ENCODE measurements at regions not wholly inside any gene's neighbourhood (a gene's known extent, or its start where the extent isn't known, plus 50 kb on each side); places are given as distances from the start of the nearest gene placed in this dataset.
"Not testable (repeated sequence)": the region's sequence is repeated elsewhere in the genome, so short reads cannot be mapped to it uniquely, and the experiment has no call there.

- not testable (repeated sequence) for H3K4me1 Mint-ChIP-seq; H3K9me3 ChIP-seq (ENCODE audit: control insufficient read depth, low read length, poor library complexity, severe bottlenecking); H3K36me3 Mint-ChIP-seq (ENCODE audit: low read depth)
- Mint-ChIP-seq H3K27ac (peak overlapping the region; percentile 39), H3K4me3 (peak overlapping the region; percentile 78), H3K27me3 (peaks cover 18% of the 10 kb centered on the region)
- DNase-seq (peak in 1 of 3 donors; percentile 6), ATAC-seq (peak; percentile 12)
These were observed 511.3 kb upstream of the ZNF337 start for GRCh38 chr20:26207967-26208295.

GRCh38 chr20:26207237-26207966 is 510.7 kb upstream of the ZNF337 start:
- Mint-ChIP-seq H3K27me3 (peaks cover 18% of the 10 kb centered on the region), H3K4me3 (peak overlapping the region; percentile 78), H3K27ac (peak overlapping the region; percentile 39), H3K36me3 (ENCODE audit: low read depth) (peaks cover 5% of the 10 kb centered on the region), H3K4me1 (peaks cover 8% of the 10 kb centered on the region)
- DNase-seq (no peak), ATAC-seq (no peak)
- no peaks in the 10 kb centered on the region for H3K9me3 ChIP-seq (ENCODE audit: control insufficient read depth, low read length, poor library complexity, severe bottlenecking)

GRCh38 chr20:26205350-26205749 is 508.7 kb upstream of the ZNF337 start:
- DNase-seq, result no peak
- Mint-ChIP-seq H3K36me3 (ENCODE audit: low read depth) (peaks cover 5% of the 10 kb centered on the region), H3K4me1 (peaks cover 8% of the 10 kb centered on the region), H3K27ac (no peak overlapping the region), H3K27me3 (peaks cover 17% of the 10 kb centered on the region), H3K4me3 (no peak overlapping the region)
- H3K9me3 ChIP-seq (ENCODE audit: control insufficient read depth, low read length, poor library complexity, severe bottlenecking), result no peaks in the 10 kb centered on the region
- ATAC-seq, result no peak

GRCh38 chr20:26201026-26201425 is 504.4 kb upstream of the ZNF337 start:
- not testable (repeated sequence) for H3K4me1 Mint-ChIP-seq, H3K4me3 Mint-ChIP-seq, H3K27me3 Mint-ChIP-seq

GRCh38 chr20:26187329-26187728 is 490.7 kb upstream of the ZNF337 start:
- not testable (repeated sequence) for H3K27ac Mint-ChIP-seq; H3K36me3 Mint-ChIP-seq (ENCODE audit: low read depth); H3K4me1 Mint-ChIP-seq; H3K27me3 Mint-ChIP-seq; H3K9me3 ChIP-seq (ENCODE audit: control insufficient read depth, low read length, poor library complexity, severe bottlenecking); DNase-seq; H3K4me3 Mint-ChIP-seq; ATAC-seq

More at GRCh38 chr20:26201026-26201425, 504.4 kb upstream of the ZNF337 start:
- ATAC-seq; H3K27ac Mint-ChIP-seq; DNase-seq; H3K9me3 ChIP-seq (ENCODE audit: control insufficient read depth, low read length, poor library complexity, severe bottlenecking); H3K36me3 Mint-ChIP-seq (ENCODE audit: low read depth): not testable (repeated sequence)

GRCh38 chr20:26183720-26184119 is 487.1 kb upstream of the ZNF337 start:
- H3K4me3 Mint-ChIP-seq; ATAC-seq; H3K4me1 Mint-ChIP-seq; H3K36me3 Mint-ChIP-seq (ENCODE audit: low read depth); DNase-seq; H3K9me3 ChIP-seq (ENCODE audit: control insufficient read depth, low read length, poor library complexity, severe bottlenecking); H3K27ac Mint-ChIP-seq; H3K27me3 Mint-ChIP-seq: not testable (repeated sequence)

GRCh38 chr20:26181364-26181763 is 484.7 kb upstream of the ZNF337 start:
- not testable (repeated sequence) for DNase-seq; ATAC-seq; H3K9me3 ChIP-seq (ENCODE audit: control insufficient read depth, low read length, poor library complexity, severe bottlenecking); H3K36me3 Mint-ChIP-seq (ENCODE audit: low read depth); H3K27me3 Mint-ChIP-seq; H3K27ac Mint-ChIP-seq; H3K4me1 Mint-ChIP-seq; H3K4me3 Mint-ChIP-seq

- not testable (repeated sequence) for H3K27ac Mint-ChIP-seq; ATAC-seq; DNase-seq; H3K27me3 Mint-ChIP-seq; H3K36me3 Mint-ChIP-seq (ENCODE audit: low read depth); H3K4me3 Mint-ChIP-seq; H3K4me1 Mint-ChIP-seq; H3K9me3 ChIP-seq (ENCODE audit: control insufficient read depth, low read length, poor library complexity, severe bottlenecking)
These were observed 475.2 kb upstream of the ZNF337 start for GRCh38 chr20:26171875-26172274.

- DNase-seq (no peak), ATAC-seq (no peak)
- H3K4me3 Mint-ChIP-seq, result no peak overlapping the region
- H3K4me1 Mint-ChIP-seq, result no peaks in the 10 kb centered on the region
- no peak overlapping the region for H3K27ac Mint-ChIP-seq
- H3K9me3 ChIP-seq (ENCODE audit: control insufficient read depth, low read length, poor library complexity, severe bottlenecking), result no peaks in the 10 kb centered on the region
- H3K36me3 Mint-ChIP-seq (ENCODE audit: low read depth), result no peaks in the 10 kb centered on the region
- H3K27me3 Mint-ChIP-seq, result no peaks in the 10 kb centered on the region
These were observed 472.9 kb upstream of the ZNF337 start for GRCh38 chr20:26169506-26169905.

GRCh38 chr20:26167499-26167898 is 470.8 kb upstream of the ZNF337 start:
- Mint-ChIP-seq H3K36me3 (ENCODE audit: low read depth) (no peaks in the 10 kb centered on the region), H3K27ac (no peak overlapping the region), H3K27me3 (no peaks in the 10 kb centered on the region), H3K4me3 (no peak overlapping the region), H3K4me1 (no peaks in the 10 kb centered on the region)
- no peak for ATAC-seq
- no peaks in the 10 kb centered on the region for H3K9me3 ChIP-seq (ENCODE audit: control insufficient read depth, low read length, poor library complexity, severe bottlenecking)
- no peak for DNase-seq

- Mint-ChIP-seq H3K27ac (no peak overlapping the region), H3K4me1 (no peaks in the 10 kb centered on the region), H3K4me3 (no peak overlapping the region), H3K36me3 (ENCODE audit: low read depth) (no peaks in the 10 kb centered on the region), H3K27me3 (peaks cover 5% of the 10 kb centered on the region)
- DNase-seq, result no peak
- no peaks in the 10 kb centered on the region for H3K9me3 ChIP-seq (ENCODE audit: control insufficient read depth, low read length, poor library complexity, severe bottlenecking)
- no peak for ATAC-seq
These were observed 467.2 kb upstream of the ZNF337 start for GRCh38 chr20:26163890-26164289.

- DNase-seq; H3K9me3 ChIP-seq (ENCODE audit: control insufficient read depth, low read length, poor library complexity, severe bottlenecking); H3K4me1 Mint-ChIP-seq; H3K27ac Mint-ChIP-seq; H3K36me3 Mint-ChIP-seq (ENCODE audit: low read depth); H3K27me3 Mint-ChIP-seq; ATAC-seq; H3K4me3 Mint-ChIP-seq: not testable (repeated sequence)
These were observed 466.5 kb upstream of the ZNF337 start for GRCh38 chr20:26163151-26163550.

GRCh38 chr20:26161741-26162140 is 465.1 kb upstream of the ZNF337 start:
- not testable (repeated sequence) for H3K4me3 Mint-ChIP-seq, H3K27ac Mint-ChIP-seq

GRCh38 chr20:26160916-26161315 is 464.3 kb upstream of the ZNF337 start:
- DNase-seq; H3K9me3 ChIP-seq (ENCODE audit: control insufficient read depth, low read length, poor library complexity, severe bottlenecking); H3K27ac Mint-ChIP-seq; ATAC-seq; H3K36me3 Mint-ChIP-seq (ENCODE audit: low read depth); H3K4me3 Mint-ChIP-seq; H3K4me1 Mint-ChIP-seq: not testable (repeated sequence)
- peaks cover 14% of the 10 kb centered on the region for H3K27me3 Mint-ChIP-seq

More at GRCh38 chr20:26161741-26162140, 465.1 kb upstream of the ZNF337 start:
- H3K4me1 Mint-ChIP-seq; H3K9me3 ChIP-seq (ENCODE audit: control insufficient read depth, low read length, poor library complexity, severe bottlenecking); H3K36me3 Mint-ChIP-seq (ENCODE audit: low read depth); H3K27me3 Mint-ChIP-seq; ATAC-seq; DNase-seq: not testable (repeated sequence)

All from T-helper 17 cell (primary cell).